DND-41 (cell line): ENCODE measurements at regions not wholly inside any gene's neighbourhood (a gene's known extent, or its start where the extent isn't known, plus 50 kb on each side); places are given as distances from the start of the nearest gene placed in this dataset.

ENCODE experiments used
- ATAC-seq: fragments of 200-7000 bp; cut with Tn5 transposase; 3 replicates; pipeline ENCODE4 v1.9.1; 2021; ENCODE audit warnings: low read depth; ENCODE audit not compliant: insufficient read depth
- DNase-seq: peaks from one replicate; pipeline ENCODE4 v3.0.0-alpha.2; 2020
- H2AFZ ChIP-seq: 2 replicates; pipeline ENCODE4 v1.6.0; 2012; ENCODE audit warnings: low read depth, low read length
- H3K27ac ChIP-seq: 2 replicates; pipeline ENCODE4 v1.5.1; 2012; ENCODE audit warnings: low read length, inconsistent platforms
- H3K27me3 ChIP-seq: fragments of 200-600 bp; sonication (generic); 2 replicates; pipeline ENCODE4 v1.6.0; 2012; ENCODE audit warnings: low read length, mild to moderate bottlenecking, inconsistent platforms; ENCODE audit not compliant: insufficient read depth, poor library complexity
- H3K36me3 ChIP-seq: 2 replicates; pipeline ENCODE4 v1.5.1; 2012; ENCODE audit warnings: low read length, inconsistent platforms; ENCODE audit not compliant: insufficient read depth
- H3K4me1 ChIP-seq: 2 replicates; pipeline ENCODE4 v1.5.1; 2012; ENCODE audit warnings: mild to moderate bottlenecking, low read length; ENCODE audit not compliant: insufficient read depth
- H3K4me2 ChIP-seq: 2 replicates; pipeline ENCODE4 v1.6.0; 2012; ENCODE audit warnings: mild to moderate bottlenecking, moderate library complexity, low read length, inconsistent platforms; ENCODE audit not compliant: insufficient read depth
- H3K4me3 ChIP-seq, 2 experiments: fragments of 200-600 bp in 1 of 2; shearing (Covaris generic) in 1 of 2; 2 replicates each; pipeline ENCODE4 v1.5.1; 2012 to 2016; ENCODE audit warnings: inconsistent platforms in 2 of 2, low read length in 2 of 2, mild to moderate bottlenecking in 2 of 2, low read depth in 1 of 2, moderate library complexity in 1 of 2
- H3K79me2 ChIP-seq: 2 replicates; pipeline ENCODE4 v1.6.0; 2012; ENCODE audit warnings: low read length, inconsistent platforms; ENCODE audit not compliant: insufficient read depth
- H3K9ac ChIP-seq: 2 replicates; pipeline ENCODE4 v1.6.0; 2012; ENCODE audit warnings: low read depth, mild to moderate bottlenecking, inconsistent platforms, low read length, moderate library complexity
- H3K9me3 ChIP-seq: 2 replicates; pipeline ENCODE4 v1.5.1; 2012; ENCODE audit warnings: low read length, moderate library complexity, mild to moderate bottlenecking, inconsistent platforms; ENCODE audit not compliant: insufficient read depth, severe bottlenecking
- H4K20me1 ChIP-seq: 2 replicates; pipeline ENCODE4 v1.6.0; 2012; ENCODE audit warnings: low read length; ENCODE audit not compliant: insufficient read depth
- EZH2 ChIP-seq: IDR thresholded peaks from 3 replicates; pipeline ENCODE4 v1.6.1; 2012; ENCODE audit warnings: borderline replicate concordance, low read depth, mild to moderate bottlenecking, moderate library complexity, low read length, inconsistent platforms; ENCODE audit not compliant: severe bottlenecking
- TF ChIP-seq, protein P1 (sequence below): IDR thresholded peaks from 2 replicates; pipeline ENCODE4 v1.5.1; 2012; ENCODE audit warnings: borderline replicate concordance, low read length, moderate library complexity, mild to moderate bottlenecking; ENCODE audit not compliant: poor library complexity, severe bottlenecking; ENCODE audit errors: extremely low read depth

DNA sequence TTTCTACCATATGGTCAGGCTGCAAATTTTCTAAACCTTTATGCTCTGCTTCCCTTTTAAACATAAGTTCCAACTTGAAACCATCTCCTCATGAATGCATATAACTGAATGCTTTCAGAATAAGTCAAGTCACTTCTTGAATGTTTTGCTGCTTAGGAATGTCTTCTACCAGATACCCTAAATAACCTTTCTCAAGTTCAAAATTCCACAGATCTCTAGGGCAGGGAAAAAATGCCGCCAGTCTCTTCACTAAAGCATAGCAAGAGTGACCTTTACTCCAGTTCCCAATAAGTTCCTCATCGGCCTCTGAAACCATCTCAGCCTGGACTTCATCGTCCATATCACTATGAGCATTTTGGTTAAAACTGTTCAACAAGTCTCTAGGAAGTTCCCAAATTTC is 1011.2 kb upstream of the CITED2 start:
- no peak overlapping the region for H3K27ac ChIP-seq
- no peaks in the 10 kb centered on the region for H3K27me3 ChIP-seq
- H2AFZ ChIP-seq = no peak overlapping the region
- TF ChIP-seq EZH2 = no peak
- TF ChIP-seq, protein P1, sequence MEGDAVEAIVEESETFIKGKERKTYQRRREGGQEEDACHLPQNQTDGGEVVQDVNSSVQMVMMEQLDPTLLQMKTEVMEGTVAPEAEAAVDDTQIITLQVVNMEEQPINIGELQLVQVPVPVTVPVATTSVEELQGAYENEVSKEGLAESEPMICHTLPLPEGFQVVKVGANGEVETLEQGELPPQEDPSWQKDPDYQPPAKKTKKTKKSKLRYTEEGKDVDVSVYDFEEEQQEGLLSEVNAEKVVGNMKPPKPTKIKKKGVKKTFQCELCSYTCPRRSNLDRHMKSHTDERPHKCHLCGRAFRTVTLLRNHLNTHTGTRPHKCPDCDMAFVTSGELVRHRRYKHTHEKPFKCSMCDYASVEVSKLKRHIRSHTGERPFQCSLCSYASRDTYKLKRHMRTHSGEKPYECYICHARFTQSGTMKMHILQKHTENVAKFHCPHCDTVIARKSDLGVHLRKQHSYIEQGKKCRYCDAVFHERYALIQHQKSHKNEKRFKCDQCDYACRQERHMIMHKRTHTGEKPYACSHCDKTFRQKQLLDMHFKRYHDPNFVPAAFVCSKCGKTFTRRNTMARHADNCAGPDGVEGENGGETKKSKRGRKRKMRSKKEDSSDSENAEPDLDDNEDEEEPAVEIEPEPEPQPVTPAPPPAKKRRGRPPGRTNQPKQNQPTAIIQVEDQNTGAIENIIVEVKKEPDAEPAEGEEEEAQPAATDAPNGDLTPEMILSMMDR = no peak
- no peaks in the 10 kb centered on the region for H3K4me1 ChIP-seq
- no peak overlapping the region for H3K4me2 ChIP-seq
- H4K20me1 ChIP-seq = no peaks in the 10 kb centered on the region
- H3K9ac ChIP-seq = no peak overlapping the region
- peaks cover 7% of the 10 kb centered on the region for H3K9me3 ChIP-seq
- no peak overlapping the region for H3K4me3 ChIP-seq
- H3K79me2 ChIP-seq = no peaks in the 10 kb centered on the region
- no peaks in the 10 kb centered on the region for H3K36me3 ChIP-seq
- no peak for ATAC-seq
- no peak for DNase-seq

DNA sequence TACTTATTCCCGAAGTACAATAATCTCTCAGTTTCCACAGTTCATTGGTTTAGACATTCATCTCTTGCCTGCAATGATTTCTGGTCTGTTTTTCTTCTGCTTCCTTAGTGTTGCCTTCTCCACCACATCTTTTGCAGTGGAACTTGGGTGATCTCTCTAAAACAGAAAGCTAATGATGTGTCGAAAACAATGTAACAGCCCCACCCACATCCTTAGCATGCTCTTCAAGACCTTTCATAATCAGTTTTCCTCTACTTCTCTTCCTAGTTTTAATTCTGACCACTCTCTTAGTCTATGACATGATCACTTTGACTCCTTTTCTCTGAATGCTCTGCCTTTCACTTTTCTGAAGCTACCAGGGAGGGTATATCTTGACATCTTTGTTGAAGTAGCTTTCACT is 1007.9 kb upstream of the CITED2 start:
- H3K9me3 ChIP-seq = peaks cover 7% of the 10 kb centered on the region
- no peak overlapping the region for H2AFZ ChIP-seq
- no peak overlapping the region for H3K27ac ChIP-seq
- DNase-seq = no peak
- ATAC-seq = no peak
- no peaks in the 10 kb centered on the region for H3K27me3 ChIP-seq
- H3K4me3 ChIP-seq = no peak overlapping the region
- H3K79me2 ChIP-seq = no peaks in the 10 kb centered on the region
- H3K36me3 ChIP-seq = no peaks in the 10 kb centered on the region
- no peaks in the 10 kb centered on the region for H4K20me1 ChIP-seq
- no peak overlapping the region for H3K9ac ChIP-seq
- no peaks in the 10 kb centered on the region for H3K4me1 ChIP-seq
- no peak overlapping the region for H3K4me2 ChIP-seq
- no peak for TF ChIP-seq EZH2
- TF ChIP-seq, protein P1 = no peak

DNA sequence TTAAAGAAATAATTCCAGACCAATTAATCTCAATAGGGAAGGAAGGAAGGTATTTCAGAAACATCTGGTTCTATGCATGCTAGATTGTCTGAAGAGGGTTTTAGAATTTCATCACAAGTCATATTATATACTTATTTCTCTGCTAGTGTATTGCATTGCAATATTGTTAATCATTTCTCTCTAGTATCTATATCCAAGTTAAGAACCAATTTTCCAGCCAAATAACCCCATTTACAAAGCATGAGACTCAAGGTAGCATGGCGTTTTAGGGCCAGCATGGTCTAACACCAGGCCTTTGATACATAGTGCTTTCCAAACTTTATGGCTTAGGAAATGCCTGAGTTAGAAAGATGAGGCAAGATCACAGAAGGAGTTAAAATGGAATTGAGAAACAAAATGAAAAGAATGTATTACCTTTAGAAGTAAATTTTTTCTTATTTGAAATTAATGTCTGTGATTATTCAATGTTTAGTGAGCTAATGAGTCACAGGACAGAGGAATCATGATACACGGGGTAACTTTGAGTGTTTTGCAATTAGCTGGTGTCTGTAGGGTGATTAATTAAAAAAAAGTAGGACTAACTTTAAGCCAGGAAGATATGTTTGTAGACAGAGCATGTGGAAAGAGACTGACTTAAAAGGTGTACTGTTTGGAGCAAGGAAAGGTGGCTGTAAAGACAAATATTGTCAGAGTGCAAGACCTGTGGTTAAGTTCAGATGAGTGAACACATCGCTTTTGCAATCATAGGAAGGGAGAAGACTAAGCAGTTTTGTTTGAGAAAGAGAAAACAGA is 1006.2 kb upstream of the CITED2 start:
- no peaks in the 10 kb centered on the region for H3K79me2 ChIP-seq

More for the DNA sequence above, 1006.2 kb upstream of the CITED2 start:
- Histone ChIP-seq H3K4me1 (no peaks in the 10 kb centered on the region), H3K4me2 (no peak overlapping the region), H3K9me3 (no peaks in the 10 kb centered on the region), H3K27me3 (no peaks in the 10 kb centered on the region), H3K36me3 (no peaks in the 10 kb centered on the region), H2AFZ (no peak overlapping the region), H3K27ac (no peak overlapping the region), H3K4me3 (no peak overlapping the region), H4K20me1 (no peaks in the 10 kb centered on the region), H3K9ac (no peak overlapping the region)
- DNase-seq = no peak
- ATAC-seq = no peak
- TF ChIP-seq EZH2 = no peak
- TF ChIP-seq, protein P1 = no peak
